MM.1S (cell line): ENCODE measurements at regions not wholly inside any gene's neighbourhood (a gene's known extent, or its start where the extent isn't known, plus 50 kb on each side); places are given as distances from the start of the nearest gene placed in this dataset.

ENCODE experiments used
- DNase-seq: peaks from one replicate; pipeline ENCODE4 v3.0.0-alpha.2; 2015
- H2AFZ ChIP-seq: fragments of 300-600 bp; sonication (generic); 2 replicates; pipeline ENCODE4 v1.6.0; 2016; ENCODE audit warnings: antibody characterized with exemption, low read length
- H3F3A ChIP-seq: fragments of 300-600 bp; sonication (generic); 2 replicates; pipeline ENCODE4 v1.6.1; 2016; ENCODE audit warnings: mild to moderate bottlenecking, antibody characterized with exemption, low read length, moderate library complexity, mixed read lengths; ENCODE audit not compliant: insufficient read depth
- H3K27ac ChIP-seq: fragments of 300-600 bp; sonication (generic); 2 replicates; pipeline ENCODE4 v1.5.1; 2016; ENCODE audit warnings: mild to moderate bottlenecking, low read length
- H3K27me3 ChIP-seq: fragments of 300-600 bp; sonication (generic); replicated peaks from 2 replicates; pipeline ENCODE4 v1.6.0; 2016; ENCODE audit warnings: low read length; ENCODE audit not compliant: insufficient read depth
- H3K36me3 ChIP-seq: fragments of 300-600 bp; sonication (generic); replicated peaks from 2 replicates; pipeline ENCODE4 v1.6.1; 2016; ENCODE audit warnings: mild to moderate bottlenecking, low read length, mixed read lengths; ENCODE audit not compliant: insufficient read depth
- H3K4me1 ChIP-seq: fragments of 300-600 bp; sonication (generic); 2 replicates; pipeline ENCODE4 v1.6.1; 2016; ENCODE audit warnings: low read length, mixed read lengths
- H3K4me2 ChIP-seq: fragments of 300-600 bp; sonication (generic); 2 replicates; pipeline ENCODE4 v1.6.0; 2016; ENCODE audit warnings: low read depth, low read length
- H3K4me3 ChIP-seq: fragments of 300-600 bp; sonication (generic); 2 replicates; pipeline ENCODE4 v1.5.1; 2016; ENCODE audit warnings: low read length, mixed read lengths
- H3K79me2 ChIP-seq: fragments of 300-600 bp; sonication (generic); 2 replicates; pipeline ENCODE4 v1.6.1; 2016; ENCODE audit warnings: mixed run types, low read length, mixed read lengths
- H3K9ac ChIP-seq: fragments of 300-600 bp; sonication (generic); 2 replicates; pipeline ENCODE4 v1.6.1; 2016; ENCODE audit warnings: low read length, mixed read lengths
- H3K9me2 ChIP-seq: fragments of 300-600 bp; sonication (generic); replicated peaks from 2 replicates; pipeline ENCODE4 v1.6.1; 2016; ENCODE audit warnings: mild to moderate bottlenecking, low read length, mixed read lengths; ENCODE audit not compliant: insufficient read depth
- H3K9me3 ChIP-seq: fragments of 300-600 bp; sonication (generic); replicated peaks from 2 replicates; pipeline ENCODE4 v1.6.1; 2016; ENCODE audit warnings: mild to moderate bottlenecking, low read length, mixed read lengths; ENCODE audit not compliant: insufficient read depth
- H4K20me1 ChIP-seq: fragments of 300-600 bp; sonication (generic); 2 replicates; pipeline ENCODE4 v1.6.1; 2016; ENCODE audit warnings: mild to moderate bottlenecking, low read length, moderate library complexity, mixed read lengths; ENCODE audit not compliant: insufficient read depth
- CTCF ChIP-seq: fragments of 300-600 bp; sonication (generic); IDR thresholded peaks from 2 replicates; pipeline ENCODE4 v1.5.1; 2016; ENCODE audit warnings: antibody characterized with exemption, low read length, mixed read lengths
- EZH2 ChIP-seq: fragments of 300-600 bp; sonication (generic); optimal IDR thresholded peaks from 2 replicates; pipeline ENCODE3; 2017; ENCODE audit warnings: low read depth, mild to moderate bottlenecking, antibody characterized with exemption, low read length, mixed read lengths
- EZH2phosphoT487 ChIP-seq: fragments of 300-600 bp; sonication (generic); IDR thresholded peaks from 2 replicates; pipeline ENCODE4 v1.6.1; 2018; ENCODE audit warnings: antibody characterized with exemption, low read length

DNA sequence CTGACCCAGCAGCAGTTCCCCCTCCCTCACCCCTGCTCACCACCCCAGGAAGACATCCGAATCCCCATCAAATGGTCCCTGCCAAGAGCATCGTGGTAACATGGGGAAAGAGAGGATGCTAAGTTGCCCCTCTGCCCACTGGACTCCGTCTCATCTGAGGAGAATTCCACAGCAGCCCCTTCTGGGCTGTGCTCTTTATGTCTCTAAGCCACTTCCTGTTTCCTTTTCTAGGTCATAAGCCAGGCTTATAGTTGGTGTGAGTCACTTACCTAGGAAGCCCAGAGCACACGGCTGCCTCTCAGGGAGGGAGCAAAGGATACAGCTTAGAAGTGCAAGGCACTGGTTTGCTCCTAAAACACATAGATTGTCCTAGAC is 76.0 kb downstream of the VCPKMT start:
- no peaks in the 10 kb centered on the region for H3K27me3 ChIP-seq
- H3K36me3 ChIP-seq = no peaks in the 10 kb centered on the region
- peak; percentile 28 for DNase-seq
- no peaks in the 10 kb centered on the region for H3K9me2 ChIP-seq
- H3K79me2 ChIP-seq = no peaks in the 10 kb centered on the region
- peak overlapping the region; percentile 52 for H3K4me2 ChIP-seq
- H3K4me1 ChIP-seq = peaks cover 23% of the 10 kb centered on the region
- no peak for TF ChIP-seq CTCF
- TF ChIP-seq EZH2 = no peak
- TF ChIP-seq EZH2phosphoT487 = no peak
- H3K9me3 ChIP-seq = no peaks in the 10 kb centered on the region
- no peaks in the 10 kb centered on the region for H4K20me1 ChIP-seq
- H3K27ac ChIP-seq = peak overlapping the region; percentile 21; the same call in 1 of the 2 replicates
- H3F3A ChIP-seq = no peaks in the 10 kb centered on the region; the same call in 1 of the 2 replicates
- H3K4me3 ChIP-seq = no peak overlapping the region
- H2AFZ ChIP-seq = peak overlapping the region; percentile 61; the same call in 1 of the 2 replicates
- no peak overlapping the region for H3K9ac ChIP-seq

GRCh38 chr14:50040895-50041465 is 75.4 kb downstream of the VCPKMT start:
- H2AFZ ChIP-seq = peak overlapping the region; percentile 61; the same call in 1 of the 2 replicates
- H3K4me1 ChIP-seq = peaks cover 23% of the 10 kb centered on the region
- H3K27ac ChIP-seq = peak overlapping the region; percentile 21; the same call in 1 of the 2 replicates
- no peak overlapping the region for H3K9ac ChIP-seq
- H3K4me2 ChIP-seq = peak overlapping the region; percentile 52
- H4K20me1 ChIP-seq = no peaks in the 10 kb centered on the region
- no peak for TF ChIP-seq EZH2phosphoT487
- no peak for TF ChIP-seq CTCF
- TF ChIP-seq EZH2 = no peak
- no peaks in the 10 kb centered on the region; the same call in 1 of the 2 replicates for H3F3A ChIP-seq
- no peak overlapping the region for H3K4me3 ChIP-seq
- H3K27me3 ChIP-seq = no peaks in the 10 kb centered on the region
- no peaks in the 10 kb centered on the region for H3K9me3 ChIP-seq
- H3K36me3 ChIP-seq = no peaks in the 10 kb centered on the region
- no peaks in the 10 kb centered on the region for H3K79me2 ChIP-seq
- no peak for DNase-seq
- no peaks in the 10 kb centered on the region for H3K9me2 ChIP-seq

- TF ChIP-seq EZH2 (no peak), EZH2phosphoT487 (no peak), CTCF (no peak)
- H3K9me2 ChIP-seq = no peaks in the 10 kb centered on the region
- no peaks in the 10 kb centered on the region for H3K79me2 ChIP-seq
- H3K36me3 ChIP-seq = no peaks in the 10 kb centered on the region
- H3K27ac ChIP-seq = no peak overlapping the region
- H4K20me1 ChIP-seq = no peaks in the 10 kb centered on the region
- H3K4me1 ChIP-seq = peaks cover 23% of the 10 kb centered on the region
- H3K9ac ChIP-seq = no peak overlapping the region
- H3K27me3 ChIP-seq = no peaks in the 10 kb centered on the region
- no peak for DNase-seq
- no peak overlapping the region for H3K4me2 ChIP-seq
- H3K4me3 ChIP-seq = no peak overlapping the region
- H2AFZ ChIP-seq = no peak overlapping the region
- no peaks in the 10 kb centered on the region for H3K9me3 ChIP-seq
- no peaks in the 10 kb centered on the region; the same call in 1 of the 2 replicates for H3F3A ChIP-seq
These were observed 74.4 kb downstream of the VCPKMT start for GRCh38 chr14:50041980-50042379.
